HepG2 (cell line): ENCODE measurements at regions not wholly inside any gene's neighbourhood (a gene's known extent, or its start where the extent isn't known, plus 50 kb on each side); places are given as distances from the start of the nearest gene placed in this dataset.

Source experiments
- FOXA1 ChIP-seq, 2 experiments: fragments of 450-650 bp in 1 of 2; sonication (generic) in 1 of 2; formaldehyde crosslinking in 1 of 2; IDR thresholded peaks; 2 replicates each; pipeline versions ENCODE4 v1.4.0 to v1.6.1; 2016 to 2020; ENCODE audit warnings: missing genetic modification reagents in 1 of 2
- HNRNPH1 ChIP-seq: fragments of 200-400 bp; formaldehyde crosslinking; optimal IDR thresholded peaks from 2 replicates; pipeline ENCODE3; 2017; ENCODE audit warnings: mild to moderate bottlenecking, low read depth, low read length
- IKZF1 ChIP-seq: fragments of 450-650 bp; IDR thresholded peaks from 2 replicates; pipeline ENCODE4 v1.7.1; 2016
- NCOR1 ChIP-seq: fragments of 200-600 bp; sonication (generic); IDR thresholded peaks from 2 replicates; pipeline ENCODE4 v1.7.0; 2017; ENCODE audit warnings: antibody characterized with exemption, low read length, borderline replicate concordance
- PRMT3 ChIP-seq: sonication (generic); formaldehyde crosslinking; IDR thresholded peaks from 2 replicates; pipeline ENCODE4 v1.8.1; 2022; ENCODE audit warnings: low read depth, mild to moderate bottlenecking, moderate library complexity, missing genetic modification reagents, borderline replicate concordance
- RXRB ChIP-seq: IDR thresholded peaks from 2 replicates; pipeline ENCODE4 v1.6.1; 2016; ENCODE audit warnings: borderline replicate concordance, missing genetic modification reagents, missing compliant biosample characterization
- SAFB2 ChIP-seq: sonication (generic); formaldehyde crosslinking; IDR thresholded peaks from 2 replicates; pipeline ENCODE4 v1.5.1; 2020; ENCODE audit warnings: missing genetic modification reagents, low read depth, mild to moderate bottlenecking, borderline replicate concordance
- YY1 ChIP-seq: IDR thresholded peaks from 2 replicates; pipeline ENCODE4 v1.6.1; 2011; ENCODE audit warnings: low read length, low read depth, moderate library complexity, mild to moderate bottlenecking; ENCODE audit not compliant: insufficient read depth, insufficient replicate concordance
- ZFYVE20 ChIP-seq: sonication (generic); formaldehyde crosslinking; IDR thresholded peaks from 2 replicates; pipeline ENCODE4 v1.8.0; 2023; ENCODE audit warnings: low read depth, mild to moderate bottlenecking, moderate library complexity, missing genetic modification reagents, borderline replicate concordance
- ZNF263 ChIP-seq: sonication (generic); formaldehyde crosslinking; IDR thresholded peaks from 2 replicates; pipeline ENCODE4 v1.4.0; 2020; ENCODE audit warnings: missing genetic modification reagents
- ZNF354B ChIP-seq: sonication (generic); formaldehyde crosslinking; IDR thresholded peaks from 2 replicates; pipeline ENCODE4 v1.8.0; 2022; ENCODE audit warnings: mild to moderate bottlenecking, missing genetic modification reagents
- ZNF839 ChIP-seq: sonication (generic); formaldehyde crosslinking; IDR thresholded peaks from 2 replicates; pipeline ENCODE4 v1.4.0; 2020; ENCODE audit warnings: missing genetic modification reagents, mild to moderate bottlenecking, borderline replicate concordance
- TF ChIP-seq, protein P1 (sequence below): sonication (generic); formaldehyde crosslinking; IDR thresholded peaks from 2 replicates; pipeline ENCODE4 v1.4.0; 2020; ENCODE audit warnings: missing genetic modification reagents
- TF ChIP-seq, protein P2 (sequence below): sonication (generic); formaldehyde crosslinking; IDR thresholded peaks from 2 replicates; pipeline ENCODE4 v1.4.0; 2020; ENCODE audit warnings: missing genetic modification reagents
- TF ChIP-seq, protein P3 (sequence below): sonication (generic); formaldehyde crosslinking; IDR thresholded peaks from 2 replicates; pipeline ENCODE4 v1.8.0; 2022; ENCODE audit warnings: missing genetic modification reagents, mild to moderate bottlenecking, moderate library complexity, borderline replicate concordance
- TF ChIP-seq, protein P4 (sequence below): IDR thresholded peaks from 2 replicates; pipeline ENCODE4 v1.4.0; 2020; ENCODE audit warnings: mild to moderate bottlenecking, missing genetic modification reagents
- TF ChIP-seq, protein P5 (sequence below): sonication (generic); formaldehyde crosslinking; IDR thresholded peaks from 2 replicates; pipeline ENCODE4 v1.5.1; 2020; ENCODE audit warnings: missing genetic modification reagents, mild to moderate bottlenecking, borderline replicate concordance

DNA sequence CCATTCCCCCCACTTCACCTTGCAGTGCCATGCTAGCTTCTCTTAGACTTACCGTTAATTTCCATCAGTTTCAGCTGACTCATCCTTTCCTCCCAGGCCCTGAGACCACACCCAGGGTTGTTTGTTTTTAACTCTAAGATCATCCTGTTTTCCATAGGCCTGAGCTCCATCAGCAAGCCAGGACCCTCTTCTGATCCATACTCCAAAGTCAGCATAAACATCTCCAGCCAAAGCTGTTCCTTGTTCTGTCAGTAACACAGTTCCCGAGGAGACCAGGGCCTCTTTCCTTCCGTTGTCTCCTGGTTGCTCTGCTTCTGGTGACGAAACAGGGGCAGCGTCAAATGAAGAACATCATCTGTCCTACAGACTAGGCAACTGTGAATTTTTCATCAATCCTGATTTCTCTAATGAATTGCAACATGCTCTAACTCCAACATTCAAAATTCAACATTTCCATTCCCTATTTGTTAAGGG lies 83.8 kb upstream of the HNF1B start (continued):
- no peak for TF ChIP-seq HNRNPH1
- TF ChIP-seq, protein P1, sequence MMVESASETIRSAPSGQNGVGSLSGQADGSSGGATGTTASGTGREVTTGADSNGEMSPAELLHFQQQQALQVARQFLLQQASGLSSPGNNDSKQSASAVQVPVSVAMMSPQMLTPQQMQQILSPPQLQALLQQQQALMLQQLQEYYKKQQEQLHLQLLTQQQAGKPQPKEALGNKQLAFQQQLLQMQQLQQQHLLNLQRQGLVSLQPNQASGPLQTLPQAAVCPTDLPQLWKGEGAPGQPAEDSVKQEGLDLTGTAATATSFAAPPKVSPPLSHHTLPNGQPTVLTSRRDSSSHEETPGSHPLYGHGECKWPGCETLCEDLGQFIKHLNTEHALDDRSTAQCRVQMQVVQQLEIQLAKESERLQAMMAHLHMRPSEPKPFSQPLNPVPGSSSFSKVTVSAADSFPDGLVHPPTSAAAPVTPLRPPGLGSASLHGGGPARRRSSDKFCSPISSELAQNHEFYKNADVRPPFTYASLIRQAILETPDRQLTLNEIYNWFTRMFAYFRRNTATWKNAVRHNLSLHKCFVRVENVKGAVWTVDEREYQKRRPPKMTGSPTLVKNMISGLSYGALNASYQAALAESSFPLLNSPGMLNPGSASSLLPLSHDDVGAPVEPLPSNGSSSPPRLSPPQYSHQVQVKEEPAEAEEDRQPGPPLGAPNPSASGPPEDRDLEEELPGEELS (CRISPR knock-in tag): peak; percentile 53; the same call in 1 of the 2 replicates
- no peak for TF ChIP-seq NCOR1
- TF ChIP-seq ZNF354B (CRISPR knock-in tag): no peak
- TF ChIP-seq, protein P2, sequence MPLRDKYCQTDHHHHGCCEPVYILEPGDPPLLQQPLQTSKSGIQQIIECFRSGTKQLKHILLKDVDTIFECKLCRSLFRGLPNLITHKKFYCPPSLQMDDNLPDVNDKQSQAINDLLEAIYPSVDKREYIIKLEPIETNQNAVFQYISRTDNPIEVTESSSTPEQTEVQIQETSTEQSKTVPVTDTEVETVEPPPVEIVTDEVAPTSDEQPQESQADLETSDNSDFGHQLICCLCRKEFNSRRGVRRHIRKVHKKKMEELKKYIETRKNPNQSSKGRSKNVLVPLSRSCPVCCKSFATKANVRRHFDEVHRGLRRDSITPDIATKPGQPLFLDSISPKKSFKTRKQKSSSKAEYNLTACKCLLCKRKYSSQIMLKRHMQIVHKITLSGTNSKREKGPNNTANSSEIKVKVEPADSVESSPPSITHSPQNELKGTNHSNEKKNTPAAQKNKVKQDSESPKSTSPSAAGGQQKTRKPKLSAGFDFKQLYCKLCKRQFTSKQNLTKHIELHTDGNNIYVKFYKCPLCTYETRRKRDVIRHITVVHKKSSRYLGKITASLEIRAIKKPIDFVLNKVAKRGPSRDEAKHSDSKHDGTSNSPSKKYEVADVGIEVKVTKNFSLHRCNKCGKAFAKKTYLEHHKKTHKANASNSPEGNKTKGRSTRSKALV (CRISPR knock-in tag): no peak
- TF ChIP-seq, protein P3, sequence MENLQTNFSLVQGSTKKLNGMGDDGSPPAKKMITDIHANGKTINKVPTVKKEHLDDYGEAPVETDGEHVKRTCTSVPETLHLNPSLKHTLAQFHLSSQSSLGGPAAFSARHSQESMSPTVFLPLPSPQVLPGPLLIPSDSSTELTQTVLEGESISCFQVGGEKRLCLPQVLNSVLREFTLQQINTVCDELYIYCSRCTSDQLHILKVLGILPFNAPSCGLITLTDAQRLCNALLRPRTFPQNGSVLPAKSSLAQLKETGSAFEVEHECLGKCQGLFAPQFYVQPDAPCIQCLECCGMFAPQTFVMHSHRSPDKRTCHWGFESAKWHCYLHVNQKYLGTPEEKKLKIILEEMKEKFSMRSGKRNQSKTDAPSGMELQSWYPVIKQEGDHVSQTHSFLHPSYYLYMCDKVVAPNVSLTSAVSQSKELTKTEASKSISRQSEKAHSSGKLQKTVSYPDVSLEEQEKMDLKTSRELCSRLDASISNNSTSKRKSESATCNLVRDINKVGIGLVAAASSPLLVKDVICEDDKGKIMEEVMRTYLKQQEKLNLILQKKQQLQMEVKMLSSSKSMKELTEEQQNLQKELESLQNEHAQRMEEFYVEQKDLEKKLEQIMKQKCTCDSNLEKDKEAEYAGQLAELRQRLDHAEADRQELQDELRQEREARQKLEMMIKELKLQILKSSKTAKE (CRISPR knock-in tag): no peak
- no peak for TF ChIP-seq YY1
- TF ChIP-seq FOXA1 (IDR thresholded peaks at IDR 0.05): no peak
- 0 out of 2 replicates have a peak, but pooled peaks have one; percentile 16 for TF ChIP-seq FOXA1 (CRISPR knock-in tag; IDR thresholded peaks at IDR 0.05)
- no peak for TF ChIP-seq SAFB2 (CRISPR knock-in tag)
- peak; percentile 19; the same call in 1 of the 2 replicates for TF ChIP-seq RXRB (CRISPR knock-in tag)
- TF ChIP-seq IKZF1: no peak
- TF ChIP-seq, protein P4, sequence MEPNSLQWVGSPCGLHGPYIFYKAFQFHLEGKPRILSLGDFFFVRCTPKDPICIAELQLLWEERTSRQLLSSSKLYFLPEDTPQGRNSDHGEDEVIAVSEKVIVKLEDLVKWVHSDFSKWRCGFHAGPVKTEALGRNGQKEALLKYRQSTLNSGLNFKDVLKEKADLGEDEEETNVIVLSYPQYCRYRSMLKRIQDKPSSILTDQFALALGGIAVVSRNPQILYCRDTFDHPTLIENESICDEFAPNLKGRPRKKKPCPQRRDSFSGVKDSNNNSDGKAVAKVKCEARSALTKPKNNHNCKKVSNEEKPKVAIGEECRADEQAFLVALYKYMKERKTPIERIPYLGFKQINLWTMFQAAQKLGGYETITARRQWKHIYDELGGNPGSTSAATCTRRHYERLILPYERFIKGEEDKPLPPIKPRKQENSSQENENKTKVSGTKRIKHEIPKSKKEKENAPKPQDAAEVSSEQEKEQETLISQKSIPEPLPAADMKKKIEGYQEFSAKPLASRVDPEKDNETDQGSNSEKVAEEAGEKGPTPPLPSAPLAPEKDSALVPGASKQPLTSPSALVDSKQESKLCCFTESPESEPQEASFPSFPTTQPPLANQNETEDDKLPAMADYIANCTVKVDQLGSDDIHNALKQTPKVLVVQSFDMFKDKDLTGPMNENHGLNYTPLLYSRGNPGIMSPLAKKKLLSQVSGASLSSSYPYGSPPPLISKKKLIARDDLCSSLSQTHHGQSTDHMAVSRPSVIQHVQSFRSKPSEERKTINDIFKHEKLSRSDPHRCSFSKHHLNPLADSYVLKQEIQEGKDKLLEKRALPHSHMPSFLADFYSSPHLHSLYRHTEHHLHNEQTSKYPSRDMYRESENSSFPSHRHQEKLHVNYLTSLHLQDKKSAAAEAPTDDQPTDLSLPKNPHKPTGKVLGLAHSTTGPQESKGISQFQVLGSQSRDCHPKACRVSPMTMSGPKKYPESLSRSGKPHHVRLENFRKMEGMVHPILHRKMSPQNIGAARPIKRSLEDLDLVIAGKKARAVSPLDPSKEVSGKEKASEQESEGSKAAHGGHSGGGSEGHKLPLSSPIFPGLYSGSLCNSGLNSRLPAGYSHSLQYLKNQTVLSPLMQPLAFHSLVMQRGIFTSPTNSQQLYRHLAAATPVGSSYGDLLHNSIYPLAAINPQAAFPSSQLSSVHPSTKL: peak; percentile 36; the same call in 1 of the 2 replicates
- TF ChIP-seq PRMT3 (CRISPR knock-in tag): no peak
- TF ChIP-seq, protein P5, sequence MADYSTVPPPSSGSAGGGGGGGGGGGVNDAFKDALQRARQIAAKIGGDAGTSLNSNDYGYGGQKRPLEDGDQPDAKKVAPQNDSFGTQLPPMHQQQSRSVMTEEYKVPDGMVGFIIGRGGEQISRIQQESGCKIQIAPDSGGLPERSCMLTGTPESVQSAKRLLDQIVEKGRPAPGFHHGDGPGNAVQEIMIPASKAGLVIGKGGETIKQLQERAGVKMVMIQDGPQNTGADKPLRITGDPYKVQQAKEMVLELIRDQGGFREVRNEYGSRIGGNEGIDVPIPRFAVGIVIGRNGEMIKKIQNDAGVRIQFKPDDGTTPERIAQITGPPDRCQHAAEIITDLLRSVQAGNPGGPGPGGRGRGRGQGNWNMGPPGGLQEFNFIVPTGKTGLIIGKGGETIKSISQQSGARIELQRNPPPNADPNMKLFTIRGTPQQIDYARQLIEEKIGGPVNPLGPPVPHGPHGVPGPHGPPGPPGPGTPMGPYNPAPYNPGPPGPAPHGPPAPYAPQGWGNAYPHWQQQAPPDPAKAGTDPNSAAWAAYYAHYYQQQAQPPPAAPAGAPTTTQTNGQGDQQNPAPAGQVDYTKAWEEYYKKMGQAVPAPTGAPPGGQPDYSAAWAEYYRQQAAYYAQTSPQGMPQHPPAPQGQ: no peak
- no peak for TF ChIP-seq ZNF263 (CRISPR knock-in tag)
- TF ChIP-seq ZFYVE20: no peak
- TF ChIP-seq ZNF839 (CRISPR knock-in tag): no peak
